Chondrocyte (in vitro differentiated cells): ENCODE measurements at regions not wholly inside any gene's neighbourhood (a gene's known extent, or its start where the extent isn't known, plus 50 kb on each side); places are given as distances from the start of the nearest gene placed in this dataset.

Experiments used
- DNase-seq: peaks from one replicate; pipeline ENCODE4 v3.0.0; 2021; ENCODE audit warnings: mixed read lengths, low spot score
- H3K27ac Mint-ChIP-seq: one replicate; pipeline ENCODE4 v1.8.0; 2021; ENCODE audit warnings: mild to moderate bottlenecking, moderate library complexity, mixed read lengths; ENCODE audit not compliant: unreplicated experiment
- H3K27me3 Mint-ChIP-seq: 2 replicates; pipeline ENCODE4 v1.8.0; 2021; ENCODE audit warnings: low read depth, mixed read lengths
- H3K36me3 Mint-ChIP-seq: 2 replicates; pipeline ENCODE4 v1.8.0; 2021; ENCODE audit warnings: low read depth, mixed read lengths
- H3K4me1 Mint-ChIP-seq: 2 replicates; pipeline ENCODE4 v1.8.0; 2021; ENCODE audit warnings: low read depth, mild to moderate bottlenecking, mixed read lengths
- H3K4me3 Mint-ChIP-seq: one replicate; pipeline ENCODE4 v1.8.0; 2021; ENCODE audit warnings: mild to moderate bottlenecking, moderate library complexity, mixed read lengths; ENCODE audit not compliant: unreplicated experiment
- H3K9me3 Mint-ChIP-seq: 2 replicates; pipeline ENCODE4 v1.8.0; 2021; ENCODE audit warnings: low read depth, mixed read lengths
- CTCF ChIP-seq: fragments of 200-600 bp; sonication (generic); IDR thresholded peaks from 2 replicates; pipeline ENCODE4 v1.5.0; 2021; ENCODE audit warnings: antibody characterized with exemption, mild to moderate bottlenecking, moderate library complexity

GRCh38 chr6:153442096-153442495 lies 311.0 kb upstream of the RGS17 start:
- Mint-ChIP-seq H3K4me3 (no peak overlapping the region), H3K36me3 (no peaks in the 10 kb centered on the region), H3K4me1 (no peaks in the 10 kb centered on the region), H3K27ac (no peak overlapping the region), H3K9me3 (peaks cover 3% of the 10 kb centered on the region), H3K27me3 (peaks cover 7% of the 10 kb centered on the region)
- TF ChIP-seq CTCF: no peak
- DNase-seq: no peak

- no peak for TF ChIP-seq CTCF
- no peak overlapping the region for H3K4me3 Mint-ChIP-seq
- no peak for DNase-seq
- no peaks in the 10 kb centered on the region for H3K4me1 Mint-ChIP-seq
- no peaks in the 10 kb centered on the region for H3K9me3 Mint-ChIP-seq
- no peaks in the 10 kb centered on the region for H3K36me3 Mint-ChIP-seq
- H3K27me3 Mint-ChIP-seq: peaks cover 10% of the 10 kb centered on the region
- H3K27ac Mint-ChIP-seq: no peak overlapping the region
Measured at GRCh38 chr6:153437193-153437592, 306.1 kb upstream of the RGS17 start.

- H3K27ac Mint-ChIP-seq: no peak overlapping the region
- H3K27me3 Mint-ChIP-seq: peaks cover 10% of the 10 kb centered on the region
- no peaks in the 10 kb centered on the region for H3K36me3 Mint-ChIP-seq
- TF ChIP-seq CTCF: no peak
- H3K4me3 Mint-ChIP-seq: no peak overlapping the region
- no peak for DNase-seq
- no peaks in the 10 kb centered on the region for H3K9me3 Mint-ChIP-seq
- H3K4me1 Mint-ChIP-seq: no peaks in the 10 kb centered on the region
Measured at GRCh38 chr6:153436351-153436750, 305.3 kb upstream of the RGS17 start.

- Mint-ChIP-seq H3K4me1 (no peaks in the 10 kb centered on the region), H3K36me3 (no peaks in the 10 kb centered on the region), H3K27ac (no peak overlapping the region), H3K27me3 (peaks cover 10% of the 10 kb centered on the region), H3K4me3 (no peak overlapping the region), H3K9me3 (no peaks in the 10 kb centered on the region)
- TF ChIP-seq CTCF: no peak
- no peak for DNase-seq
Measured at GRCh38 chr6:153435787-153436186, 304.7 kb upstream of the RGS17 start.

- H3K9me3 Mint-ChIP-seq: peaks cover 3% of the 10 kb centered on the region
- H3K4me3 Mint-ChIP-seq: no peak overlapping the region
- peaks cover 4% of the 10 kb centered on the region for H3K27me3 Mint-ChIP-seq
- no peak for DNase-seq
- TF ChIP-seq CTCF: no peak
- no peaks in the 10 kb centered on the region for H3K36me3 Mint-ChIP-seq
- H3K27ac Mint-ChIP-seq: no peak overlapping the region
- no peaks in the 10 kb centered on the region for H3K4me1 Mint-ChIP-seq
Measured at GRCh38 chr6:153425536-153425935, 294.5 kb upstream of the RGS17 start.
